ENCODE measurements at regions not wholly inside any gene's neighbourhood (a gene's known extent, or its start where the extent isn't known, plus 50 kb on each side); places are given as distances from the start of the nearest gene placed in this dataset.
A peak's percentile ranks its signal among the peaks of the same experiment; 100 is the strongest.
"Not testable (repeated sequence)": the region's sequence is repeated elsewhere in the genome, so short reads cannot be mapped to it uniquely, and the experiment has no call there.

GRCh38 chr17:77831474-77832179 is 126.9 kb upstream of the TNRC6C start:
- ChIA-PET POLR2A (no interaction called here), CTCF (no interaction called here)
- Mint-ChIP-seq H3K4me3 (no peak overlapping the region), H3K9me3 (no peaks in the 10 kb centered on the region), H3K4me1 (ENCODE audit: low read depth) (peaks cover 45% of the 10 kb centered on the region), H3K36me3 (no peaks in the 10 kb centered on the region), H3K27ac (no peak overlapping the region), H3K27me3 (peaks cover 11% of the 10 kb centered on the region)
- intact Hi-C loops (cut with micrococcal nuclease) = loop anchor here (10.0 kb wide), 1 partner anchor 497 kb away; no protein-coding TSS in a partner anchor
- DNase-seq = no peak

- Mint-ChIP-seq H3K27me3 (peaks cover 11% of the 10 kb centered on the region), H3K36me3 (no peaks in the 10 kb centered on the region), H3K9me3 (peaks cover 1% of the 10 kb centered on the region), H3K4me3 (no peak overlapping the region), H3K4me1 (ENCODE audit: low read depth) (peaks cover 50% of the 10 kb centered on the region), H3K27ac (no peak overlapping the region)
- no peak for DNase-seq
- ChIA-PET POLR2A (no interaction called here), CTCF (no interaction called here)
- intact Hi-C loops (cut with micrococcal nuclease) = loop anchor here (10.0 kb wide), 1 partner anchor 497 kb away; no protein-coding TSS in a partner anchor
Measured at GRCh38 chr17:77832180-77832560, 126.3 kb upstream of the TNRC6C start.

GRCh38 chr17:77833769-77834168 is 124.7 kb upstream of the TNRC6C start:
- H3K36me3 Mint-ChIP-seq = no peaks in the 10 kb centered on the region
- no peak for DNase-seq
- intact Hi-C loops (cut with micrococcal nuclease) = loop anchor here (10.0 kb wide), 1 partner anchor 499 kb away; no protein-coding TSS in a partner anchor
- peaks cover 4% of the 10 kb centered on the region for H3K9me3 Mint-ChIP-seq
- ChIA-PET CTCF (interaction anchor here (0.9 to 1.0 kb wide), 2 partner anchors 18 to 188 kb away, joined by 3 read pairs; no protein-coding TSS in a partner anchor), POLR2A (interaction anchor here (0.7 to 2.1 kb wide), 4 partner anchors 10 to 167 kb away, joined by 3 to 13 read pairs (median 6); partner anchors contain the start of gene TNRC6C)
- H3K27ac Mint-ChIP-seq = no peak overlapping the region
- H3K4me3 Mint-ChIP-seq = no peak overlapping the region
- H3K4me1 Mint-ChIP-seq (ENCODE audit: low read depth) = peaks cover 59% of the 10 kb centered on the region
- H3K27me3 Mint-ChIP-seq = peaks cover 11% of the 10 kb centered on the region

- Mint-ChIP-seq H3K4me3 (no peak overlapping the region), H3K4me1 (ENCODE audit: low read depth) (peaks cover 59% of the 10 kb centered on the region), H3K27me3 (peaks cover 14% of the 10 kb centered on the region), H3K27ac (peak overlapping the region; percentile 43), H3K36me3 (no peaks in the 10 kb centered on the region), H3K9me3 (peaks cover 4% of the 10 kb centered on the region)
- DNase-seq = peak; percentile 89
- CTCF ChIA-PET = interaction anchor here (0.9 to 1.4 kb wide), 3 partner anchors 19 to 189 kb away, joined by 3 to 5 read pairs (median 3); no protein-coding TSS in a partner anchor
- POLR2A ChIA-PET = interaction anchor here (0.6 to 2.1 kb wide), 6 partner anchors 9 to 548 kb away, joined by 3 to 13 read pairs (median 4); partner anchors contain the start of gene TNRC6C
- intact Hi-C loops (cut with micrococcal nuclease) = loop anchor here (10.0 kb wide), 1 partner anchor 500 kb away; no protein-coding TSS in a partner anchor
Measured at GRCh38 chr17:77834170-77835115, 124.1 kb upstream of the TNRC6C start.

DNA sequence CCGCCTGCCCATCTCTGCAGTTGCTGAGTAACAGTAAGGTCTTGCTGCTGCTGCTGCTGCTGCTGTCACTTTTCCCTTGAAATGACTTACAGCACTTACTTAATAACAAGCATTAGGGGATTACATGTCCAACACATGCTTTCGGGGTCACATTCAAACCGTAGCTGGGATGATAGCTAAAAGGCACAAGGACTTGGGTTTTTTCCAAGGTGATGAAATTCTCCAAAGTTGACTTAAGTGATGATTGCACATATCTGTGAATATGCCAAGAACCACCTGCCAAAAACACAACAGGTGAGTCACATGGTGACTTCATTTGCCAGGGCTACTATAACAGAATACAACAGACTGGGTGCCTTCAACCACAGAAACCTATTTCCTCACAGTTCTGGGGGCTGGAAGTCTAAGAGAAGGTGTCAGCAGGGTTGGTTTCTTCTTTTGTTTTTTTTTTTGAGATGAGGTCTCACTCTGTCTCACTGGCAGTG is 121.9 kb upstream of the TNRC6C start:
- DNase-seq = peak; percentile 69
- peaks cover 4% of the 10 kb centered on the region for H3K9me3 Mint-ChIP-seq
- no peaks in the 10 kb centered on the region for H3K36me3 Mint-ChIP-seq
- H3K27me3 Mint-ChIP-seq = peaks cover 14% of the 10 kb centered on the region
- CTCF ChIA-PET = interaction anchor here (1.0 to 1.7 kb wide), 2 partner anchors 8 to 294 kb away, joined by 3 read pairs; no protein-coding TSS in a partner anchor
- peak overlapping the region; percentile 24 for H3K4me3 Mint-ChIP-seq
- POLR2A ChIA-PET = interaction anchor here (1.2 to 1.9 kb wide), 3 partner anchors 10 to 395 kb away, joined by 4 to 7 read pairs (median 4); partner anchors contain the start of gene TNRC6C
- H3K4me1 Mint-ChIP-seq (ENCODE audit: low read depth) = peaks cover 44% of the 10 kb centered on the region
- intact Hi-C loops (cut with micrococcal nuclease) = loop anchor here (10.0 kb wide), 1 partner anchor 502 kb away; no protein-coding TSS in a partner anchor
- H3K27ac Mint-ChIP-seq = peak overlapping the region; percentile 88

GRCh38 chr17:77837072-77837471 is 121.4 kb upstream of the TNRC6C start:
- Mint-ChIP-seq H3K4me1 (ENCODE audit: low read depth) (peaks cover 48% of the 10 kb centered on the region), H3K27ac (peak overlapping the region; percentile 88), H3K27me3 (peaks cover 14% of the 10 kb centered on the region)
- DNase-seq, H3K4me3 Mint-ChIP-seq, H3K36me3 Mint-ChIP-seq, CTCF ChIA-PET, H3K9me3 Mint-ChIP-seq: not testable (repeated sequence)
- POLR2A ChIA-PET = interaction anchor here (1.2 to 1.9 kb wide), 3 partner anchors 11 to 396 kb away, joined by 4 to 7 read pairs (median 4); partner anchors contain the start of gene TNRC6C
- intact Hi-C loops (cut with micrococcal nuclease) = loop anchor here (10.0 kb wide), 1 partner anchor 502 kb away; no protein-coding TSS in a partner anchor

- intact Hi-C loops (cut with micrococcal nuclease) = loop anchor here (10.0 kb wide), 1 partner anchor 503 kb away; no protein-coding TSS in a partner anchor
- CTCF ChIA-PET = interaction anchor here (0.9 kb wide), 1 partner anchor 310 kb away, joined by 3 read pairs; no protein-coding TSS in a partner anchor
- POLR2A ChIA-PET = no interaction called here
Measured at GRCh38 chr17:77837917-77838316, 120.6 kb upstream of the TNRC6C start.

DNA sequence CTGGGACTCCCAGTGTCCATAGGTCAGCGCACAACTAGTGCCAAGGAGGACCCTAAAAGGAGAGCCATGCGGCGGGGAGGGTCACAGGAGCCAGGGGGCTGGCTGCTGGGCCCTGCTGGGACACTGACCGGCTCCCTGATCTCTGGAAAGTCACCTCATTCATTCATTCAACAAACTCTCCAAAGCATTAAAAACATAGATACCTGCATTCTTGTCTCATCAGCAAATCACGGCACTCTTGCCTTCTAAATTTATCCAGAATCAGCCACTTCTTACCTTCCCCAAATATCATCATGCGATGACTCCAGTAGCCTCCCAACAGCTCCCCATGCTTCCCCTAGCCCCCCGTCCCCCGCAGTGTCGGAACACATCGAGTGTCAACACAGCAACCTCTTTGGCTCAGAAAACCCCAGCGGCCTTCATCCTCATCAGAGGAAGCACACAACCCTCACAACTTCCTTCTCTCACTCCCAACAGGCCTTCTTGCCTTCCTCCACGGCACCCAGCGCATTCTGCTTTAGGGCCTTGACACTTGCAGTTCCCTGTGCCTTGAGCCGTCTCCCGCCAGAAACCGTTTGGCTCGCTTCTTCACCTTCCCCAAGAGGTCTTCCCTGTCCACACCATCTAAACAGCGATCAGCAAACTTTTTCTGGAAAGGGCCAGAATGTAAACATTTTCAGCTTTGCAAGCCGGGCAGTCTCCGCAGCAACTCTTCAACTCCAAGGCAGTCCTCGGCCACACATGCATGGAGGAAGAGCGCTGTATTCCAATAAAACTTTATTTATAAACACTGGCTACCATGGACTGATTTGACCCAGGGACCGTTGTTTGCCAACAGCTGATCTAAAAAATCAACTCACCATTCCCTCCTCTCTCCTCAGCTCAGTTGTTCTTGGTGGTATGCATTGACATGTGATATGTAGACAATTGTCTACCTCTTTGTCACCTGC is 119.5 kb upstream of the TNRC6C start:
- Mint-ChIP-seq H3K27me3 (peaks cover 8% of the 10 kb centered on the region), H3K9me3 (peaks cover 4% of the 10 kb centered on the region), H3K27ac (no peak overlapping the region), H3K4me3 (no peak overlapping the region), H3K36me3 (no peaks in the 10 kb centered on the region), H3K4me1 (ENCODE audit: low read depth) (peaks cover 59% of the 10 kb centered on the region)
- POLR2A ChIA-PET = no interaction called here
- CTCF ChIA-PET = interaction anchor here (0.9 kb wide), 1 partner anchor 311 kb away, joined by 3 read pairs; no protein-coding TSS in a partner anchor
- DNase-seq = no peak
- intact Hi-C loops (cut with micrococcal nuclease) = loop anchor here (10.0 kb wide), 1 partner anchor 504 kb away; no protein-coding TSS in a partner anchor

More at GRCh38 chr17:77837917-77838316, 120.6 kb upstream of the TNRC6C start:
- Mint-ChIP-seq H3K9me3 (peaks cover 4% of the 10 kb centered on the region), H3K36me3 (no peaks in the 10 kb centered on the region), H3K27me3 (peaks cover 14% of the 10 kb centered on the region), H3K4me1 (ENCODE audit: low read depth) (peaks cover 56% of the 10 kb centered on the region), H3K27ac (no peak overlapping the region), H3K4me3 (no peak overlapping the region)
- DNase-seq = no peak

- Mint-ChIP-seq H3K27ac (no peak overlapping the region), H3K36me3 (no peaks in the 10 kb centered on the region), H3K4me1 (ENCODE audit: low read depth) (peaks cover 59% of the 10 kb centered on the region), H3K27me3 (peaks cover 2% of the 10 kb centered on the region), H3K9me3 (peaks cover 4% of the 10 kb centered on the region), H3K4me3 (no peak overlapping the region)
- DNase-seq = no peak
- intact Hi-C loops (cut with micrococcal nuclease) = loop anchor here (10.0 kb wide), 2 partner anchors 365 to 505 kb away; no protein-coding TSS in a partner anchor
- CTCF ChIA-PET = interaction anchor here (1.4 kb wide), 1 partner anchor 56 kb away, joined by 4 read pairs; no protein-coding TSS in a partner anchor
- POLR2A ChIA-PET = no interaction called here
Measured at GRCh38 chr17:77839698-77840512, 118.6 kb upstream of the TNRC6C start.
